Panc1 (cell line): ENCODE measurements at regions not wholly inside any gene's neighbourhood (a gene's known extent, or its start where the extent isn't known, plus 50 kb on each side); places are given as distances from the start of the nearest gene placed in this dataset.

Experiments used
- POLR2AphosphoS5 ChIP-seq: IDR thresholded peaks from 2 replicates; pipeline ENCODE4 v1.6.1; 2012; ENCODE audit warnings: mild to moderate bottlenecking, low read depth, low read length, moderate library complexity
- TF ChIP-seq, protein P1 (sequence below), 2 experiments: IDR thresholded peaks; 2 replicates each; pipeline ENCODE4 v1.6.1; 2011 to 2012; ENCODE audit warnings: low read depth in 2 of 2, control low read depth in 1 of 2, low read length in 1 of 2, mild to moderate bottlenecking in 1 of 2, moderate library complexity in 1 of 2; ENCODE audit not compliant: insufficient read depth in 1 of 2

- TF ChIP-seq, protein P1, sequence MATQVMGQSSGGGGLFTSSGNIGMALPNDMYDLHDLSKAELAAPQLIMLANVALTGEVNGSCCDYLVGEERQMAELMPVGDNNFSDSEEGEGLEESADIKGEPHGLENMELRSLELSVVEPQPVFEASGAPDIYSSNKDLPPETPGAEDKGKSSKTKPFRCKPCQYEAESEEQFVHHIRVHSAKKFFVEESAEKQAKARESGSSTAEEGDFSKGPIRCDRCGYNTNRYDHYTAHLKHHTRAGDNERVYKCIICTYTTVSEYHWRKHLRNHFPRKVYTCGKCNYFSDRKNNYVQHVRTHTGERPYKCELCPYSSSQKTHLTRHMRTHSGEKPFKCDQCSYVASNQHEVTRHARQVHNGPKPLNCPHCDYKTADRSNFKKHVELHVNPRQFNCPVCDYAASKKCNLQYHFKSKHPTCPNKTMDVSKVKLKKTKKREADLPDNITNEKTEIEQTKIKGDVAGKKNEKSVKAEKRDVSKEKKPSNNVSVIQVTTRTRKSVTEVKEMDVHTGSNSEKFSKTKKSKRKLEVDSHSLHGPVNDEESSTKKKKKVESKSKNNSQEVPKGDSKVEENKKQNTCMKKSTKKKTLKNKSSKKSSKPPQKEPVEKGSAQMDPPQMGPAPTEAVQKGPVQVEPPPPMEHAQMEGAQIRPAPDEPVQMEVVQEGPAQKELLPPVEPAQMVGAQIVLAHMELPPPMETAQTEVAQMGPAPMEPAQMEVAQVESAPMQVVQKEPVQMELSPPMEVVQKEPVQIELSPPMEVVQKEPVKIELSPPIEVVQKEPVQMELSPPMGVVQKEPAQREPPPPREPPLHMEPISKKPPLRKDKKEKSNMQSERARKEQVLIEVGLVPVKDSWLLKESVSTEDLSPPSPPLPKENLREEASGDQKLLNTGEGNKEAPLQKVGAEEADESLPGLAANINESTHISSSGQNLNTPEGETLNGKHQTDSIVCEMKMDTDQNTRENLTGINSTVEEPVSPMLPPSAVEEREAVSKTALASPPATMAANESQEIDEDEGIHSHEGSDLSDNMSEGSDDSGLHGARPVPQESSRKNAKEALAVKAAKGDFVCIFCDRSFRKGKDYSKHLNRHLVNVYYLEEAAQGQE (IDR thresholded peaks at IDR 0.05; ENCODE audit: insufficient read depth in 1 of 2, low read depth in 2 of 2, low read length in 1 of 2): no peak
- no peak for TF ChIP-seq POLR2AphosphoS5
Measured at GRCh38 chr21:16116798-16117197, 387.0 kb downstream of the USP25 start.
